Upper lobe of left lung (tissue), 6 donors: ENCODE measurements at regions not wholly inside any gene's neighbourhood (a gene's known extent, or its start where the extent isn't known, plus 50 kb on each side); places are given as distances from the start of the nearest gene placed in this dataset.

ENCODE experiments used
- ATAC-seq, 2 donors: fragments of 200-7000 bp; cut with Tn5 transposase; one replicate each; pipeline ENCODE4 v1.9.1; 2022; ENCODE audit warnings: mild to moderate bottlenecking in 2 of 2, moderate library complexity in 2 of 2; ENCODE audit not compliant: low FRiP score in 2 of 2
- DNase-seq, 2 donors: peaks; one replicate each; pipeline ENCODE4 v3.0.0-alpha.2; 2019 to 2020
- H3K27ac ChIP-seq, 4 donors: fragments of 200-600 bp; sonication (generic); one replicate each; pipeline ENCODE4 v1.5.1; 2016 to 2019
- H3K27me3 ChIP-seq, 4 donors: fragments of 200-600 bp; sonication (generic); one replicate each; pipeline ENCODE4 v1.5.1; 2017 to 2019
- H3K36me3 ChIP-seq, 4 donors: fragments of 200-600 bp; sonication (generic); one replicate each; pipeline ENCODE4 v1.5.1; 2016 to 2019
- H3K4me1 ChIP-seq, 4 donors: fragments of 200-600 bp; sonication (generic); one replicate each; pipeline ENCODE4 v1.5.1; 2018 to 2019
- H3K4me3 ChIP-seq, 4 donors: fragments of 200-600 bp; sonication (generic); one replicate each; pipeline ENCODE4 v1.5.1; 2017 to 2019; ENCODE audit warnings: mild to moderate bottlenecking in 2 of 4, moderate library complexity in 1 of 4
- H3K9me3 ChIP-seq, 4 donors: fragments of 200-600 bp; sonication (generic); one replicate each; pipeline ENCODE4 v1.5.1; 2018 to 2019
- EP300 ChIP-seq, 4 donors: sonication (generic); formaldehyde crosslinking; IDR thresholded peaks; one replicate each; pipeline ENCODE4 v1.5.1; 2017; ENCODE audit warnings: antibody characterized with exemption in 4 of 4, control low read depth in 2 of 4
- POLR2A ChIP-seq, 4 donors: fragments of 450-650 bp; IDR thresholded peaks; one replicate each; pipeline ENCODE4 v1.5.1; 2016 to 2017; ENCODE audit warnings: antibody characterized with exemption in 4 of 4, mild to moderate bottlenecking in 2 of 4
- POLR2AphosphoS5 ChIP-seq, 2 donors: sonication (generic); formaldehyde crosslinking; IDR thresholded peaks; one replicate each; pipeline ENCODE4 v1.5.1; 2017; ENCODE audit warnings: antibody characterized with exemption in 2 of 2
- WGBS, 2 donors: methylation state at CpG; one replicate each; pipeline ENCODE4 v1.1.5; 2017 to 2018; 5-methylcytosine and 5-hydroxymethylcytosine counted together
- TF ChIP-seq, protein P1 (sequence below), 6 experiments: fragments of 450-650 bp in 4 of 6; fragments of 200-600 bp in 2 of 6; sonication (generic) in 2 of 6; IDR thresholded peaks; one replicate each; pipeline ENCODE4 v1.5.1; 2016 to 2019; ENCODE audit warnings: antibody characterized with exemption in 6 of 6
- donor health status: DM: no; HTN: no; CAD: no; lungs with moderate emphysema.
- donor health status: DM: no; HTN: yes; CAD: no; lungs with severe emphysema.

- ATAC-seq (no peak), DNase-seq (no peak)
- TF ChIP-seq POLR2AphosphoS5 (IDR thresholded peaks at IDR 0.05) = no peak
- TF ChIP-seq, protein P1, sequence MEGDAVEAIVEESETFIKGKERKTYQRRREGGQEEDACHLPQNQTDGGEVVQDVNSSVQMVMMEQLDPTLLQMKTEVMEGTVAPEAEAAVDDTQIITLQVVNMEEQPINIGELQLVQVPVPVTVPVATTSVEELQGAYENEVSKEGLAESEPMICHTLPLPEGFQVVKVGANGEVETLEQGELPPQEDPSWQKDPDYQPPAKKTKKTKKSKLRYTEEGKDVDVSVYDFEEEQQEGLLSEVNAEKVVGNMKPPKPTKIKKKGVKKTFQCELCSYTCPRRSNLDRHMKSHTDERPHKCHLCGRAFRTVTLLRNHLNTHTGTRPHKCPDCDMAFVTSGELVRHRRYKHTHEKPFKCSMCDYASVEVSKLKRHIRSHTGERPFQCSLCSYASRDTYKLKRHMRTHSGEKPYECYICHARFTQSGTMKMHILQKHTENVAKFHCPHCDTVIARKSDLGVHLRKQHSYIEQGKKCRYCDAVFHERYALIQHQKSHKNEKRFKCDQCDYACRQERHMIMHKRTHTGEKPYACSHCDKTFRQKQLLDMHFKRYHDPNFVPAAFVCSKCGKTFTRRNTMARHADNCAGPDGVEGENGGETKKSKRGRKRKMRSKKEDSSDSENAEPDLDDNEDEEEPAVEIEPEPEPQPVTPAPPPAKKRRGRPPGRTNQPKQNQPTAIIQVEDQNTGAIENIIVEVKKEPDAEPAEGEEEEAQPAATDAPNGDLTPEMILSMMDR (IDR thresholded peaks at IDR 0.05) = no peak
- no peak for TF ChIP-seq EP300 (IDR thresholded peaks at IDR 0.05)
- TF ChIP-seq POLR2A (IDR thresholded peaks at IDR 0.05) = no peak
- H3K4me3 ChIP-seq = no peak overlapping the region
- no peaks in the 10 kb centered on the region for H3K9me3 ChIP-seq
- H3K27me3 ChIP-seq = no peaks in the 10 kb centered on the region
- H3K27ac ChIP-seq = no peak overlapping the region
- H3K4me1 ChIP-seq = peaks cover 0 to 4% (median 0%) of the 10 kb centered on the region in 4 donors
- no peaks in the 10 kb centered on the region for H3K36me3 ChIP-seq
- WGBS, 2 donors = 88 to 94% methylated on average over 4 of the region's 4 CpGs
These were observed 219.6 kb downstream of the ANKRD60 start for GRCh38 chr20:58008866-58009265.

DNA sequence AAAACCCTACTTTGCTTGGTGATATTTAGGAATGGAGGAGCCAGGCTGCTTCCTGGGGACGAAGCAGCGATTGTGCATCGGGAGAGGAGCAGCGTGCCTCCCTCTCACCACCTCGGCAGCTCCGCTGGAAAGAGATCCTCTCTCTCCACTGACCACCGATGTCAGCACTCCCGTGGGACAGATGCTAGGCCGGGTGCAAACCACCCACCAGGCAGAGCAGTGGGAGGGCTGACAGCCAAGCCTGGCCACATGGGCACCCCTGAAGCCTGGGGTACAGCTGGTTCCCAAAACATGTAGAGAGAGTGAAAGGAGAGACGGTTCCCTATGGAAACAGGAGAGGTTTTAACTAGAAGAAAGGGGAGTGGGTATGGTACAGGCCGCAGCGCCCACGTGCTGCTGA lies 220.0 kb downstream of the ANKRD60 start:
- 84 to 89% methylated on average over 13 of the region's 13 CpGs for WGBS, 2 donors
- H3K4me1 ChIP-seq = peaks cover 0 to 4% (median 0%) of the 10 kb centered on the region in 4 donors
- no peaks in the 10 kb centered on the region for H3K27me3 ChIP-seq
- H3K9me3 ChIP-seq = no peaks in the 10 kb centered on the region
- TF ChIP-seq POLR2AphosphoS5 (IDR thresholded peaks at IDR 0.05) (no peak), EP300 (IDR thresholded peaks at IDR 0.05) (no peak), POLR2A (IDR thresholded peaks at IDR 0.05) (no peak)
- TF ChIP-seq, protein P1 (IDR thresholded peaks at IDR 0.05) = no peak
- no peak overlapping the region for H3K27ac ChIP-seq
- no peaks in the 10 kb centered on the region for H3K36me3 ChIP-seq
- no peak for DNase-seq
- no peak for ATAC-seq
- H3K4me3 ChIP-seq = no peak overlapping the region

GRCh38 chr20:58007947-58008346 lies 220.5 kb downstream of the ANKRD60 start:
- no peaks in the 10 kb centered on the region for H3K36me3 ChIP-seq
- TF ChIP-seq EP300 (IDR thresholded peaks at IDR 0.05) = no peak
- TF ChIP-seq, protein P1 (IDR thresholded peaks at IDR 0.05) = no peak
- TF ChIP-seq POLR2A (IDR thresholded peaks at IDR 0.05) = no peak
- TF ChIP-seq POLR2AphosphoS5 (IDR thresholded peaks at IDR 0.05) = no peak
- WGBS, 2 donors = 96 to 100% methylated on average over 2 of the region's 2 CpGs
- H3K27me3 ChIP-seq = no peaks in the 10 kb centered on the region
- no peak for DNase-seq
- H3K4me3 ChIP-seq = no peak overlapping the region
- H3K9me3 ChIP-seq = no peaks in the 10 kb centered on the region
- no peak overlapping the region for H3K27ac ChIP-seq
- no peak for ATAC-seq
- H3K4me1 ChIP-seq = peaks cover 0 to 4% (median 0%) of the 10 kb centered on the region in 4 donors

DNA sequence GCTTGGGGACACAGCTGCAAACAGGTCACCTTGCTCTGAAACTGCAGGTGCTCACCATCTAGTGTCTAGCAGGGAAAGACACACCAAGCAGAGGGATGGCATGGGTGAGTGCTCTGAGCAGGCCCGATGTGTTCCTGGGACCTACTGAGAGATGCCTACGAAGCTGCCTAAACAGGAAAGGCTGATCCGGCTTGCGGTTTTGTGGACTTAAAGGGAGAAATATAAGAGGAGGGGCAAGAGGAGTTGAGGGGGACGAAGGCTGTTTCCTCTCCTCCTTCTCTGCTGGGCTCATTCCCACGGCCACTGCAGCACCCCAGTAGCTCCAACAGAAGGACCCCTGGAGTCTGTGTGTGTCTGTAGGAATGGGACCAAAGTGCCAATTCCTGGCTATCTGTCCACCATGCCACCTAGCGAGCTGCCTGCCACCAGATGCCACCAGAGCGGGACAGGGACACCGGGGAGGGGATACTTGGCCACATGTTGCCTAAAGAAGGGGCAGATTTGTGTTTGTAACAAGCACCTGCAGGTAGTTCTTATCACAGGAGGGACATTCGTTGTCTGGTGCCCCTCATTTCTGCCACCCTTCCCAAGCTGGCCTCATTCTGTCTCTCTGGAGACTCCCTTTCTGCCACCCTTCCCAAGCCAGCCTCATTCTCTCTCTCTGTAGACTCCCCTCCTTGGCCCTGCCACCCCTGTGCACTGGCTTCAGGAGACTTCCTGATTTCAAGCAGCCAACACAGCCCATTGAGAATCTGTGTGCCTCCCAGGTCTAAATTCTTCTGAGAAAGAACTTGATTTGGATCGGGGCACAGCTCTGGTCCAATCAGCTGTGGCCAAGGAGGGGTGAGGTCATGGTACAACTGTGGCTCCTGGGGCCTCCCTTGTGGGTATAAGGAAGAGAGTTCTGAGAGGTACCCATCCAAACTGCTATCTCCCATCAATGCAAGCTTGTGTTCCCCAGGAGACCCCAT lies 221.8 kb downstream of the ANKRD60 start:
- ATAC-seq (no peak), DNase-seq (no peak)
- Histone ChIP-seq H3K27me3 (no peaks in the 10 kb centered on the region), H3K27ac (no peak overlapping the region), H3K9me3 (no peaks in the 10 kb centered on the region), H3K4me3 (no peak overlapping the region), H3K36me3 (no peaks in the 10 kb centered on the region), H3K4me1 (peaks cover 0 to under 1% (median 0%) of the 10 kb centered on the region in 4 donors)
- WGBS, 2 donors = 75 to 77% methylated on average over 11 of the region's 11 CpGs
- TF ChIP-seq POLR2AphosphoS5 (IDR thresholded peaks at IDR 0.05) = no peak
- TF ChIP-seq, protein P1 (IDR thresholded peaks at IDR 0.05) = no peak
- TF ChIP-seq EP300 (IDR thresholded peaks at IDR 0.05) = no peak
- TF ChIP-seq POLR2A (IDR thresholded peaks at IDR 0.05) = no peak
